ENCODE measurements at regions not wholly inside any gene's neighbourhood (a gene's known extent, or its start where the extent isn't known, plus 50 kb on each side); places are given as distances from the start of the nearest gene placed in this dataset.

DNA sequence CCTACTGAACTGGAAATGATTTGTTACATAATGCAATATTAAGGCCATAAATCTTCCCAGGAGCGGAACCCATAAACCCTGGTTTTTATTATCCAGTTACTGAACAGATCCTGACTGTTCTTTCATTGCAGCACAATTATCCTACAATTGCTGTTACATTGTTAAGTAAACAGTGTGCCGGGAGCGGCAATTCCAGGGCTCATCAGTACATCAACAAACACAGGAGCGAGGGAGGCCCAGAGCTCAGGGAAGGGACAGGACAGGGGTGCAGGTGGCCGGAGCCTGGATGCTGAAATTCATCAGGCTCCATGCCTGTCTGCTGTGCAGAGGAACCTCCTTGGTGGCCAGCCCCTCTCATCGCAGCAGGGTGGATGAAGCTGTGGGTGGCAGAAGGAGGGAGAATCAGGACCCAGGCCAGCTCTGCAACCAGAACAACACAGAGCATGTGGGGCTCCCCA is 544.7 kb downstream of the NPHP4 start:
- peaks cover 0 to 7% (median 0%) of the 10 kb centered on the region in 3 donors for H3K27me3 ChIP-seq
- H3K9me3 ChIP-seq, result no peaks in the 10 kb centered on the region
- H3K36me3 ChIP-seq, result no peaks in the 10 kb centered on the region
- no peak overlapping the region for H3K4me3 ChIP-seq
- in situ Hi-C loops (cut with MboI; ENCODE audit: low sequenced_read_pairs in 4 of 4) (no loop called here), intact Hi-C loops (cut with DNase I; ENCODE audit: low total_unique reads) (no loop called here)
- TF ChIP-seq, protein P1, sequence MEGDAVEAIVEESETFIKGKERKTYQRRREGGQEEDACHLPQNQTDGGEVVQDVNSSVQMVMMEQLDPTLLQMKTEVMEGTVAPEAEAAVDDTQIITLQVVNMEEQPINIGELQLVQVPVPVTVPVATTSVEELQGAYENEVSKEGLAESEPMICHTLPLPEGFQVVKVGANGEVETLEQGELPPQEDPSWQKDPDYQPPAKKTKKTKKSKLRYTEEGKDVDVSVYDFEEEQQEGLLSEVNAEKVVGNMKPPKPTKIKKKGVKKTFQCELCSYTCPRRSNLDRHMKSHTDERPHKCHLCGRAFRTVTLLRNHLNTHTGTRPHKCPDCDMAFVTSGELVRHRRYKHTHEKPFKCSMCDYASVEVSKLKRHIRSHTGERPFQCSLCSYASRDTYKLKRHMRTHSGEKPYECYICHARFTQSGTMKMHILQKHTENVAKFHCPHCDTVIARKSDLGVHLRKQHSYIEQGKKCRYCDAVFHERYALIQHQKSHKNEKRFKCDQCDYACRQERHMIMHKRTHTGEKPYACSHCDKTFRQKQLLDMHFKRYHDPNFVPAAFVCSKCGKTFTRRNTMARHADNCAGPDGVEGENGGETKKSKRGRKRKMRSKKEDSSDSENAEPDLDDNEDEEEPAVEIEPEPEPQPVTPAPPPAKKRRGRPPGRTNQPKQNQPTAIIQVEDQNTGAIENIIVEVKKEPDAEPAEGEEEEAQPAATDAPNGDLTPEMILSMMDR (IDR thresholded peaks at IDR 0.05 in 4 of 5, conservative IDR thresholded peaks at IDR 0.05 in 1 of 5), result no peak
- TF ChIP-seq POLR2A (IDR thresholded peaks at IDR 0.05), result no peak
- DNase-seq, result no peak
- ATAC-seq, result no peak
- H3K4me1 ChIP-seq, result no peaks in the 10 kb centered on the region
- no peak overlapping the region for H3K27ac ChIP-seq

DNA sequence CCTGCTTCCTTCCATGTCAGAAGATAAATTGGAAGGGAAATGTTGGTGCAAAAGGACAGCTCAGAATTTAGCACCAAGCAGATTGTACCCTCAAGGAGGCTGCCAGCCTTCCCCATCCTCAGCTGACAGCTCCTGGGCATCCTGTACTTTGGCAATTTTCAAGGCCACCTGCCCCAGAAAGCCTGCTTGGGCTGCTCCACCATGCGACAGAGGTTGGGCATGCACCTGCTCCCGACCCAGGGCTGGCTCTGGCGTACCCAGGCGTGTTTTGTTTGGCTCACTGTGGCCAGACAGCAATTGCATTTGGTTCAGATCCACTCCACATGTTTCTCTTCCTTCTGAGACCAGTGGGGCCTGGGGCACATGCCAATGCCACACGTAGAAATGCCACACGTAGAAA is 547.8 kb downstream of the NPHP4 start:
- TF ChIP-seq, protein P1 (IDR thresholded peaks at IDR 0.05 in 4 of 5, conservative IDR thresholded peaks at IDR 0.05 in 1 of 5), result no peak
- TF ChIP-seq POLR2A (IDR thresholded peaks at IDR 0.05), result no peak
- DNase-seq (no peak), ATAC-seq (no peak)
- H3K4me1 ChIP-seq, result no peaks in the 10 kb centered on the region
- in situ Hi-C loops (cut with MboI; ENCODE audit: low sequenced_read_pairs in 4 of 4) (no loop called here), intact Hi-C loops (cut with DNase I; ENCODE audit: low total_unique reads) (no loop called here)
- H3K27me3 ChIP-seq, result peaks cover 0 to 4% (median 0%) of the 10 kb centered on the region in 3 donors
- no peak overlapping the region for H3K4me3 ChIP-seq
- no peak overlapping the region for H3K27ac ChIP-seq
- no peaks in the 10 kb centered on the region for H3K9me3 ChIP-seq
- H3K36me3 ChIP-seq, result no peaks in the 10 kb centered on the region

DNA sequence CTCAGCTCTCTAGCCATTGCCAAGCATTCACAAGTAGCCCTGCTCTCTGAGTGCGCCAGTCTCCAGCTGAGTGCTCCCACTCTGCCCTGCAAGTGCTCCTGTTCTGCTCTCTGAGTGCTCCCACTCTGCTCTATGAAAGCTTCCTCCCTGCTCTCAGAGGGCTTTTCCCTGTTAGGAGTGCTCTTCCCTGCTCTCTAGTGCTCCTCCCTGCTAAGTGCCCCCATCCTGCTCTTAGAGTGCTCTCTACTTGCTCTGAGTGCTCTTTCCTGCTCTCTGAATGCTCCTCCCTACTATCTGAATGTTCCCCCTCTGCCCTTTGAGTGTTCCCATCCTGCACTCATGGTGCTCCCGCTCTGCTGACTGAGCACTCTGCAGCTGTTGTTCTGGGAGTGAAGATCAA is 555.4 kb downstream of the NPHP4 start:
- Histone ChIP-seq H3K36me3 (no peaks in the 10 kb centered on the region), H3K27me3 (peaks cover 0 to 6% (median 5%) of the 10 kb centered on the region in 3 donors), H3K9me3 (no peaks in the 10 kb centered on the region), H3K4me3 (no peak overlapping the region), H3K27ac (no peak overlapping the region), H3K4me1 (no peaks in the 10 kb centered on the region)
- in situ Hi-C loops (cut with MboI; ENCODE audit: low sequenced_read_pairs in 4 of 4) (no loop called here), intact Hi-C loops (cut with DNase I; ENCODE audit: low total_unique reads) (no loop called here)
- TF ChIP-seq, protein P1 (IDR thresholded peaks at IDR 0.05 in 4 of 5, conservative IDR thresholded peaks at IDR 0.05 in 1 of 5), result no peak
- TF ChIP-seq POLR2A (IDR thresholded peaks at IDR 0.05), result no peak
- ATAC-seq, result no peak
- no peak for DNase-seq

DNA sequence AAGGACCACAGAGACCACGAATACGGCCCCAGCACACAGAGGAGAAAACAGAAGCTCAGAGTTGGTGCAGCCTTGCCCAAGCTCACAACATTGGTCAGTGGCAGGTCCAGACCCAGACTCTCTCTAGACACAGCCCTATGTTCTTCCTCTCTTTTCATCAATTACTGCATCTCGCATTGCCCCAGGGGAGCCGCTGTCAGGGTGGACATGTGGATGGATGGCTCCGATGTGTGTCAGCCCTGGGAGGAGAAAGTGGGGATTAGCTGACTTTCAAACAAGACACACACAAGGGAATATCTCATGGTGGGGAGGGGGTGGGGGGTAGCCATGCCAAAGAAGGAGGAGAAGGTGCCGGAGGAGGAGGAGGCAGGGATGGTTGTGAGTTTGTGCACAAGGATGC is 556.8 kb downstream of the NPHP4 start:
- in situ Hi-C loops (cut with MboI; ENCODE audit: low sequenced_read_pairs in 4 of 4), result no loop called here

More for the DNA sequence above, 556.8 kb downstream of the NPHP4 start:
- Histone ChIP-seq H3K4me3 (no peak overlapping the region), H3K27me3 (peaks cover 0 to 6% (median 5%) of the 10 kb centered on the region in 3 donors), H3K36me3 (no peaks in the 10 kb centered on the region), H3K27ac (no peak overlapping the region), H3K4me1 (no peaks in the 10 kb centered on the region), H3K9me3 (no peaks in the 10 kb centered on the region)
- no peak for DNase-seq
- TF ChIP-seq, protein P1 (IDR thresholded peaks at IDR 0.05 in 4 of 5, conservative IDR thresholded peaks at IDR 0.05 in 1 of 5), result no peak
- no peak for TF ChIP-seq POLR2A (IDR thresholded peaks at IDR 0.05)
- intact Hi-C loops (cut with DNase I; ENCODE audit: low total_unique reads), result no loop called here
- ATAC-seq, result no peak

Measured in gastrocnemius medialis (tissue), 4 donors.